ENCODE measurements at regions not wholly inside any gene's neighbourhood (a gene's known extent, or its start where the extent isn't known, plus 50 kb on each side); places are given as distances from the start of the nearest gene placed in this dataset.

DNA sequence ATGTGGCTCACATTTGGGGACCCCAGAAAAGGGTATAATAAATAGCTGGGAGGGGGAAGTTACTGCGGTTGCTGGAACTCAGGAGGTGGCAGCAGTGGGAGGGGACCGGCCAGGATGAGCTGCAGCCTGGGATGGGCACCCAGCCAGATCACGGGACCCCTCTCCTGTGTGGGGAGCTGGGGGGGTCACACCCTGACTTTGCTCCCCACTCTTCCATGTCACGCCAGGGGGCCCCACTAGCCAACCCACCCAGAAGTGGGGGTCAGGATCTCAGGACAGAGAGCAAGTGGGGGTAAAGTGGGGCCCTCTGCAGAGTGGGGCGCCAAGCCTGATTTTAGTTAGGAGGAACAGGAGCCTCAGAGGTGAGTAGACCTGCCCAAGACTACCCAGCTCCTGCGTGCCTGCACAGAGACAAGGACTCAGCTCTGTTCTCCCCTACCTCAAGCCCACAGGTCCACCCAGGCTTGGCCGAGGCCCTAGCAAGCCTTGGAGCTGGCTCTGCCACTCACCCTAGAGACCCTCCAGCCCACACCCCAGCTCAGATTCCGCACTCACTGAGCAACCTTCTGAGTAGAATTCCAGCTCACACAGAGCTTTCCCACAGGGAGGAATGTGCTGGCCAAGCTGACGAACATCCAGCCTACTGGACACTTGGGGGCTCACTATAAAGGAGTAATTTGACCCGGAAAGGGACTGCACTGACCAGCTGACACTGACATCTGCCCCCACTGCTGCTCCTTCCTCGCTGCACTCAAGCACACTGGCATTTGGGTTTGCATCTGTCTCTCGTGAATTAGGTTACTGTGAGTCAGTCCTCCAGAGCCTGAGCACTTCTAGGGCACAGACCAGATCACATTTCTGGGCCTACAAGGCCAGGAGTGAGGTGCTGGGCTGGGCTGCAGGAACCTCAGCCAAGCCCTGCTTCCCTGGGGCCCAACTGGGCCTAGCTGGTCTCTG, 310.1 kb downstream of the C16orf95 start:
- CTCF ChIA-PET = interaction anchor here (0.6 to 3.1 kb wide), 5 partner anchors 11 to 265 kb away, joined by 3 to 15 read pairs (median 6); no protein-coding TSS in a partner anchor
- POLR2A ChIA-PET = no interaction called here
- H3K4me3 ChIP-seq (ENCODE audit: low read depth, low read length) = no peak overlapping the region

GRCh38 chr16:87007907-87008306, 309.3 kb downstream of the C16orf95 start:
- H3K4me3 ChIP-seq (ENCODE audit: low read depth, low read length) = no peak overlapping the region
- POLR2A ChIA-PET = no interaction called here
- no peak for DNase-seq (ENCODE audit: low read depth, low spot score)
- TF ChIP-seq, protein P1, sequence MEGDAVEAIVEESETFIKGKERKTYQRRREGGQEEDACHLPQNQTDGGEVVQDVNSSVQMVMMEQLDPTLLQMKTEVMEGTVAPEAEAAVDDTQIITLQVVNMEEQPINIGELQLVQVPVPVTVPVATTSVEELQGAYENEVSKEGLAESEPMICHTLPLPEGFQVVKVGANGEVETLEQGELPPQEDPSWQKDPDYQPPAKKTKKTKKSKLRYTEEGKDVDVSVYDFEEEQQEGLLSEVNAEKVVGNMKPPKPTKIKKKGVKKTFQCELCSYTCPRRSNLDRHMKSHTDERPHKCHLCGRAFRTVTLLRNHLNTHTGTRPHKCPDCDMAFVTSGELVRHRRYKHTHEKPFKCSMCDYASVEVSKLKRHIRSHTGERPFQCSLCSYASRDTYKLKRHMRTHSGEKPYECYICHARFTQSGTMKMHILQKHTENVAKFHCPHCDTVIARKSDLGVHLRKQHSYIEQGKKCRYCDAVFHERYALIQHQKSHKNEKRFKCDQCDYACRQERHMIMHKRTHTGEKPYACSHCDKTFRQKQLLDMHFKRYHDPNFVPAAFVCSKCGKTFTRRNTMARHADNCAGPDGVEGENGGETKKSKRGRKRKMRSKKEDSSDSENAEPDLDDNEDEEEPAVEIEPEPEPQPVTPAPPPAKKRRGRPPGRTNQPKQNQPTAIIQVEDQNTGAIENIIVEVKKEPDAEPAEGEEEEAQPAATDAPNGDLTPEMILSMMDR (IDR thresholded peaks at IDR 0.05; ENCODE audit: insufficient read depth, low read length, missing control alignments) = no peak
- CTCF ChIA-PET = interaction anchor here (3.1 kb wide), 1 partner anchor 10 kb away, joined by 15 read pairs; no protein-coding TSS in a partner anchor

More for the DNA sequence above, 310.1 kb downstream of the C16orf95 start:
- DNase-seq (ENCODE audit: low read depth, low spot score) = no peak
- TF ChIP-seq, protein P1 (IDR thresholded peaks at IDR 0.05; ENCODE audit: insufficient read depth, low read length, missing control alignments) = no peak

GRCh38 chr16:87008664-87009063, 308.5 kb downstream of the C16orf95 start:
- TF ChIP-seq, protein P1 (IDR thresholded peaks at IDR 0.05; ENCODE audit: insufficient read depth, low read length, missing control alignments) = no peak
- POLR2A ChIA-PET = no interaction called here
- DNase-seq (ENCODE audit: low read depth, low spot score) = no peak
- CTCF ChIA-PET = interaction anchor here (1.5 kb wide), 1 partner anchor 9 kb away, joined by 4 read pairs; no protein-coding TSS in a partner anchor
- H3K4me3 ChIP-seq (ENCODE audit: low read depth, low read length) = no peak overlapping the region

- H3K4me3 ChIP-seq (ENCODE audit: low read depth, low read length) = no peak overlapping the region
- no peak for DNase-seq (ENCODE audit: low read depth, low spot score)
- ChIA-PET POLR2A (no interaction called here), CTCF (no interaction called here)
- TF ChIP-seq, protein P1 (IDR thresholded peaks at IDR 0.05; ENCODE audit: insufficient read depth, low read length, missing control alignments) = no peak
These were observed 303.9 kb downstream of the C16orf95 start for GRCh38 chr16:87012954-87013938.

GRCh38 chr16:87014112-87014511, 303.1 kb downstream of the C16orf95 start:
- ChIA-PET POLR2A (no interaction called here), CTCF (no interaction called here)
- DNase-seq (ENCODE audit: low read depth, low spot score) = no peak
- TF ChIP-seq, protein P1 (IDR thresholded peaks at IDR 0.05; ENCODE audit: insufficient read depth, low read length, missing control alignments) = no peak
- H3K4me3 ChIP-seq (ENCODE audit: low read depth, low read length) = no peak overlapping the region
